Stomach (tissue), 4 donors: ENCODE measurements at regions not wholly inside any gene's neighbourhood (a gene's known extent, or its start where the extent isn't known, plus 50 kb on each side); places are given as distances from the start of the nearest gene placed in this dataset.

Experiments used
- CTCF ChIP-seq, 7 experiments: fragments of 450-650 bp in 4 of 7; fragments of 200-600 bp in 3 of 7; sonication (generic) in 3 of 7; IDR thresholded peaks; one replicate each; pipeline ENCODE4 v1.5.1; 2016 to 2019; ENCODE audit warnings: antibody characterized with exemption in 7 of 7, control low read depth in 2 of 7, mild to moderate bottlenecking in 1 of 7
- EP300 ChIP-seq: sonication (generic); formaldehyde crosslinking; IDR thresholded peaks from one replicate; pipeline ENCODE4 v1.6.1; 2017; ENCODE audit warnings: antibody characterized with exemption

DNA sequence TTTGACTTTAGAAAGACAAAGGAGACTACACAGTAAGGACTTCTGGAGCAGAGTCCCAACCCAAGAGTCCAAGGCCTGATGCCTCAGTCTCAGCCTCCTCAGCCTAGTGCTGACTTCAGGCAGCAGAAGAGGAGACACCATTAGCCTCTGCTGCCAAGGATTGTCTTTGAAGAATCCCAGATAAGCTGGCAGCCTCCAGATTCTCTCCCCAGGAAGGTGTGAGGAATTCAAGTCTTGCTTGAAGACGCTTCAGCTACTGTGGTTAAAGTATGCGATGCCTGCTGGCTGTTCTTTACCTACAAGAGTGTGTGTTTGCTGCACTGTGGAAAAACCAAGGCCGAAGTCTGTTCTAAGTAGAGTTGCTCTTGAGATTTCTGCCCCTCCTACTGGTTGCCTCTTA is 215.9 kb upstream of the TCF21 start:
- TF ChIP-seq CTCF (IDR thresholded peaks at IDR 0.05) (no peak), EP300 (no peak)
